ENCODE measurements at regions not wholly inside any gene's neighbourhood (a gene's known extent, or its start where the extent isn't known, plus 50 kb on each side); places are given as distances from the start of the nearest gene placed in this dataset.

- no peak overlapping the region for H3K4me3 ChIP-seq (ENCODE audit: low read depth, low read length)
- no peak for DNase-seq (ENCODE audit: low read depth)
These were observed 1028.6 kb upstream of the PRMT6 start for GRCh38 chr1:106027871-106028270.

- no peak for DNase-seq (ENCODE audit: low read depth)
These were observed 1018.9 kb upstream of the PRMT6 start for GRCh38 chr1:106037526-106037925.

DNA sequence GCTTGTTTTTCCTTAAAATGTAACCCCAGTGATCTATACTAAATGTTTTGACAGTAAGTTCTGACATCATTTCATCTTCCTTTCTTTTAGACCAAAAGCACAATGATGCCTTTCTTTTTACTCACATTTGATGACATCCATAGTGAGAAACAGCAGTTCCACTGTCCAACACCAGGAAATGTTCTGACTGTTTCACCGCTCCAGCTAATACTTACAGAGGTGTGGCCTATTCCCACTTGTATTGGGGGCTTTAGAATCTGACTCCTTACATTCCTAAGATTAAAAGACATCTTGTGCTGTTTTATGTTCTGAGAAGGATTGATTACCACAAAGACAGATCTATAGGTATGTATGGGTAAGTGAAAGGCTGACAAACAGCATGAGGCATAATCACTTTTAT lies 1018.2 kb upstream of the PRMT6 start:
- no peak overlapping the region for H3K4me3 ChIP-seq (ENCODE audit: low read depth, low read length)
- DNase-seq (ENCODE audit: low read depth) = no peak

More at GRCh38 chr1:106037526-106037925, 1018.9 kb upstream of the PRMT6 start:
- no peak overlapping the region for H3K4me3 ChIP-seq (ENCODE audit: low read depth, low read length)

GRCh38 chr1:106043971-106044370 lies 1012.5 kb upstream of the PRMT6 start:
- H3K4me3 ChIP-seq (ENCODE audit: low read depth, low read length) = no peak overlapping the region
- DNase-seq (ENCODE audit: low read depth) = no peak

DNA sequence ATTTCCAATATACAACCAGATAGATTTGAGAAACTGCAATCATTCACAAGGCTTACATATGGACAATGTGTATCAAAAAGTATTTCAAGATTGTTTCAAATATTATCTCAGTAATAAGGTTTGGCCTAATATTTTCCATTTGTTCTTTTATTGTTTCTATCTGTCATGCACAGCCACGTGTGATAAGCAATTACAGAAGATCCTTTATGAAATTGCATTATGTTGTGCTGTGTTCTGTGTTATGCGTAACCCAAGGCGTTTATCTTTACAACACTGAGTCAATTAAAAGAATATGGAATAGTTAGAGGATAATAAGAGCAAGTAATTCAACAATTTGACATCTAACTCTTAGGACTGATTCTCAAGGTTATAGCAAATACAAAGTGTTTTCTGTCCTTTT lies 1009.3 kb upstream of the PRMT6 start:
- H3K4me3 ChIP-seq (ENCODE audit: low read depth, low read length) = no peak overlapping the region
- no peak for DNase-seq (ENCODE audit: low read depth)

- DNase-seq (ENCODE audit: low read depth) = no peak
- H3K4me3 ChIP-seq (ENCODE audit: low read depth, low read length) = no peak overlapping the region
These were observed 1006.9 kb upstream of the PRMT6 start for GRCh38 chr1:106049595-106049994.

GRCh38 chr1:106055855-106056254 lies 1000.6 kb upstream of the PRMT6 start:
- H3K4me3 ChIP-seq (ENCODE audit: low read depth, low read length) = no peak overlapping the region
- no peak for DNase-seq (ENCODE audit: low read depth)

DNA sequence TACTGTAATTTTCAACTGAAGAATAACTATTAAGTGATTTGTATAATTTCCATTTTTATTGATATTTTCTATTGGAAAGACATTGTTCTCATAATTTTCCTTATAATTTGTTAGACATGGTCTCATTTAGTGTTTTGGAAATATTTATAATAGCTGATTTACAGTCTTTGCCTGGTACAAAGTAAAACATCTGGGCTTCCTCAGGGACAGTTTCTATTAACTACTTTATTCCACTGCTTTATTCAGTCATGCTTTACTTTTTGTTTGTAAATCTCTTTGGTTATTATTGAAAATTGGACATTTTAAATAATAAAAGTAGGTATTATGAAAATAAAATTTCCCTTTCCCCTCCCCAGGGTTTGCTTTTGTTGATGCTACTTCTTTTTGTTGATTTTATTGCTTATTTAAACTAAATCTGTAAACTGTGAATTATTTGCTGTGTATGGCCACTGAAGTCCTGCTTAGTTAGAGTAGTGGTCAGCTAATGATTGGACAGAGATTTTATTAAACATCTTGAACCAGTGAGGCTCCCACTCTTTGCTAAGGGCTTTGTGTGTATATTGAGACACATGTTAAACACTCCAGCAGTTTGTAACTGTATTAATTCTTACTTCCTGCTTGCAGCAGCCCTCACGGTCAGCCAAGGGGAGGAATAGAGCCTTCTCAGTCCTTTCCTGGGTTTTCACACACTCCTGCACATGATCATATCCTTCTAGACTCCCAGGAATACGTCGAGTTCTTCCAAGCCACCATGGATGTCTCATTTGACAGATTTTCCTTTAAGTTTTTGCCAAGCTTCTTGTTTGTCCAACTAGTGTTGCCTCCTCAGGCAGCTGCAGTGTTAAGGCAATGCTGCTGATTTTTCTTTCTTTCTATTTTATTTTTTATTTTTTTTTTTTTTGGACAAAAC lies 994.6 kb upstream of the PRMT6 start:
- no peak overlapping the region for H3K4me3 ChIP-seq (ENCODE audit: low read depth, low read length)
- no peak for DNase-seq (ENCODE audit: low read depth)

DNA sequence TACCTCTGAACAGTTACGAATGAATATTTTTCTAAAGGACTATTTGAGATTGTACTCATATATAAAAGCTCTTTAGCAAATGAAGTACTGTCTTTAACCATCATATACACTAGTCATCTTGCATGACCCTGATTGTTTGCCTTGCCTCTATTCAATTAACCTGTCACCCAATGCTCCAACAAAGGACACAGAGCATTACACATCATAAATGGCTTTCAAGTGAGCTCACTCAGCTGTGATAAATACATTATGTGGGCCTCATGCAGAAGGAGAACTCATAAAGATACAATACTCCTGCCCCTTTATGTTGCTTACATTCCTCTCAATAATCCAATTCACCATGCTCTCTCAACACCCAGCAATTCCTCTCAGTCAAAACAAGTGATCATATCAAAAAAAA lies 993.0 kb upstream of the PRMT6 start:
- DNase-seq (ENCODE audit: low read depth) = no peak
- H3K4me3 ChIP-seq (ENCODE audit: low read depth, low read length) = no peak overlapping the region

DNA sequence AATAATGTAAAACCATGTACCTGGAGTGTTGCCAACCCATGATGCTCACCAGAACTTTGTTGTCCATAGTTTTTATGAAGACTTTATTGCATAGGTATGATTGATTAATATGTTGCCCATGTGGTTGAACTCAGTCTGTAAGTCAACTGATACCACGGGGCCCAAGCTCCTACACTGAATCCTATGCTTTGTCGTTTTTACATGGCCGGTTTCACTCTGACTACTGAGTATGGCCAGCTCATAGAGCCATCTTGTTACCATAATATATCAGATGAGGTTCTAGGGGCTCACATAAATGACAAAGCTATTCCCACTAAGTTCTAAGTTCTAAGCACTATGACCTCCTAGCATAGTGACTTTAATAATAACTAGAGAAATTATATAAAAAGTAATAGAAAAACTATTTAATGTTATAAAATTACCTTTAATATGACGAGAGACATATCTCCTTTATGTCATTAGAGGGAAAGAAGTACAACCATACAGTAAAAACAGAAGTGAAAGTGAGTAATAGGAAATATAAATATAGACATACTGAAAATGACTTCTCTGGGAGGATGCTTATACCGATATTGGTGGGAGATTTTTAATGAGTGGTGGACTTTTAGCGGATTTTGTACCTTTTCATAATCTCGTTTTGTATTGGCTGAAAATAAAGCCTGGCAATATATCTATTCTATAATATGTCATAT lies 983.4 kb upstream of the PRMT6 start:
- no peak for DNase-seq (ENCODE audit: low read depth)
- no peak overlapping the region for H3K4me3 ChIP-seq (ENCODE audit: low read depth, low read length)

GRCh38 chr1:106080608-106081325 lies 975.7 kb upstream of the PRMT6 start:
- no peak for DNase-seq (ENCODE audit: low read depth)
- H3K4me3 ChIP-seq (ENCODE audit: low read depth, low read length) = no peak overlapping the region

GRCh38 chr1:106111044-106111443 lies 945.4 kb upstream of the PRMT6 start:
- no peak for DNase-seq (ENCODE audit: low read depth)
- H3K4me3 ChIP-seq (ENCODE audit: low read depth, low read length) = no peak overlapping the region

DNA sequence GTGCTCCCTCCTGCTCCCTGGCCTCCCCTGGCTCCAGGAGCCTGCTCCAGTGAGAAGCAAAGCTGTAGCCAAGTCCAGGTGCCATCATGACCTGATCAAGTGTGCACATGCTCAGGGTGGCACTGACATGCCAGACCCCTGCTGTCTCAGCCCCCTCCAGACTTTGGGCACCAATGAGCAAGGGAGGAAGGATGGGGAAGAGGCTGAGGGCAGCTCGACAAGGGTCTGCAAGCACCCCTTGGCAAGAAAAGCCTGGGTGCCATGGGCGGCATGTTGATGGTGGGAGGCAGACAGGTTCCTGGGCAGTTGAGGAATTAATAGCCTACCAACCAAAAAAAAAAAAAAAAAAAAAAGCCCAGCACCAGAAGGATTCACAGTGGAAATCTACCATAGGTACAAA lies 942.6 kb upstream of the PRMT6 start:
- DNase-seq (ENCODE audit: low read depth) = no peak

DNA sequence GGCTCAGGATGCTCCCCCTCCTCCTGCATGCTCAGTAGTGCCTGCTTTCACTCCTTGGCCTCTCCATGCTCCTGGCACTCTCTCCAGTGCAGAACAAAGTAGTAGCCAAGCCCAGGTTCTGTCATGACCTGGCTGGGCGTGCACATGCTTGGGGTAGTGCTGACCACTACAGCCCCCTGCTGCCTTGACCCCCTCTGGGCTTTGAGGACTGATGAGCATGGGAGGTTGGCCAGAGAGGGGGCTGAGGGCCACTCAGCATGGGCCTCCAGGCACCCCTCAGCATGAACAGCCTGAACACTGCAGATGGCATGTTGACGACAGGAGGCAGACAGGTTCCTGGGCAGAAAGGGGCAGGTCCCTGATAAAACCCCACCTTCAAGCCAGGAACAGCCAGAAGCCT lies 935.7 kb upstream of the PRMT6 start:
- no peak for DNase-seq (ENCODE audit: low read depth)
- H3K4me3 ChIP-seq (ENCODE audit: low read depth, low read length) = no peak overlapping the region

More for the DNA sequence above, 942.6 kb upstream of the PRMT6 start:
- no peak overlapping the region for H3K4me3 ChIP-seq (ENCODE audit: low read depth, low read length)

- no peak overlapping the region for H3K4me3 ChIP-seq (ENCODE audit: low read depth, low read length)
- DNase-seq (ENCODE audit: low read depth) = no peak
These were observed 934.7 kb upstream of the PRMT6 start for GRCh38 chr1:106121728-106122127.

DNA sequence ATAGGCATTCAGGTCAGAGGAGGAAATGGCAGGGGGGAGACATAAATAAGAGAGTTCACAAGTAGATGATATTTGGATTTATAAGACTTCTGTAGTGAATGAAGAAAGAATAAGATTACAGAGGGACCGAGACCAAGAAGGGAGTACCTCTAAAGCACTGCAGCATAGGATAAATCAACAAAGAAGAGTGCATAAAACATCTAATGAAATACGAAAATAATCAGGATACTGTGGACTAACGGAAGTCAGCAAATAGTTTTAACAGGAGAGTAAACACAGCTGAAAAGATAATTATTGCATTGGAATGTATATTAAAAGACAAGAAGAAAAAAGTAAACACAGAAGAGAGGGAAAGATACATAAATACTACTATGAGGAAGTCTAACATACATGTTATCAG lies 921.9 kb upstream of the PRMT6 start:
- DNase-seq (ENCODE audit: low read depth) = no peak
- no peak overlapping the region for H3K4me3 ChIP-seq (ENCODE audit: low read depth, low read length)

DNA sequence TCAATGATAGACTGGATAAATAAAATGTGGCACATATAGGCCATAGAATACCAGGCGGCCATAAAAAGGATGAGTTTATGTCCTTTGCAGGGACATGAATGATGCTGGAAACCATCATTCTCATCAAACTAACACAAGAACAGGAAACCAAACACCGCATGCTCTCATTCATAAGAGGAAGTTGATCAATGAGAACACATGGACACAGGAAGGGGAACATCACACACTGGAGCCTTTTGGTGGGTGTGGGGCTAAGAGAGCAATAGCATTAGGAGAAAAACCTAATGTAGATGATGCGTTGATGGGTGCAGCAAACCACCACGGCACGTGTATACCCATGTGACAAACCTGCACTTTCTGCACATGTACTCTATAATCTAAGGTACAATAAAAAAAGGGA lies 883.4 kb upstream of the PRMT6 start:
- DNase-seq (ENCODE audit: low read depth) = no peak
- no peak overlapping the region for H3K4me3 ChIP-seq (ENCODE audit: low read depth, low read length)

DNA sequence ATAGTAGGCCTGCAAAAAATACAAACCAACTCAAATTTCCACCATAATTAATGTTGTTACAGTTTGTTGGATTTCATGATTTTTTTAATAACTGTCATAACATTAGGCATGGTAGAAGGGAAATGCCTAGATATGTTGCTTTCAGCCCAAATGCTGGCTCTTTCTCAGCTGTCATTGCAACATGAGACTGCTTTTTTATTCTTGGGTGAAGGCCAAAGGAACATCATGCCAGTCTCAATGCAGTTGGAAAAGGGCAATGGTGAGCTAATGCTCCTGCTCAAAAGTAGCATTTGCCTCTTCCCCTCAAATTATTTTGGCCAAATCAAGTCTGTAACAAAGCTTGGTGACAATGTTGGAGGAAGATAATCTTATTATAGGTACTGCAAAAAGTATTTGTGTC lies 877.7 kb upstream of the PRMT6 start:
- H3K4me3 ChIP-seq (ENCODE audit: low read depth, low read length) = no peak overlapping the region
- DNase-seq (ENCODE audit: low read depth) = no peak

DNA sequence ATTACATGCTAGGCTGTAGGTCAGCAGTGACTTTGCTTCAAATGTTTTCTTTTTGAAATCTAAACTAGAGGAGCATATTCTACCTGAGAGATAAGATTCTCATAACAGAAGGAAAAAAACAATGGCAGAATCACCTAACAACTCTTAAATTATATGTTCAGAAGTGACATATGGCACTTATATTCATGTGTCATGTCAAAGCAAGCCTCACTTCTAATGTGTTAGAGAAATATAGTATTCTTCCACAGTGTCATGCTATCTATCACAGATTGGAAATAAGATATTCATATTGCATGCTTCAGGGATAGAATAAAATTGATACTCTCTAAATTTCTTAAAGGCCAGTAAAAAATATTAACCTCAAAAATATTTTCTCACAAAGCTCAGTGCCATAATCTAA lies 874.6 kb upstream of the PRMT6 start:
- DNase-seq (ENCODE audit: low read depth) = no peak
- no peak overlapping the region for H3K4me3 ChIP-seq (ENCODE audit: low read depth, low read length)

- no peak overlapping the region for H3K4me3 ChIP-seq (ENCODE audit: low read depth, low read length)
- no peak for DNase-seq (ENCODE audit: low read depth)
These were observed 871.4 kb upstream of the PRMT6 start for GRCh38 chr1:106185089-106185488.

Measured in skeletal muscle cell (primary cell).